Stimulated activated CD4-positive, alpha-beta T cell treated with anti-CD3 and anti-CD28 coated beads, Interleukin-2, amount 100 ng/mL, for 4 hours (primary cell): ENCODE measurements at regions not wholly inside any gene's neighbourhood (a gene's known extent, or its start where the extent isn't known, plus 50 kb on each side); places are given as distances from the start of the nearest gene placed in this dataset.

ENCODE experiments used
- DNase-seq: peaks from one replicate; pipeline ENCODE4 v3.0.0-alpha.2; 2020; ENCODE audit warnings: low read depth

DNA sequence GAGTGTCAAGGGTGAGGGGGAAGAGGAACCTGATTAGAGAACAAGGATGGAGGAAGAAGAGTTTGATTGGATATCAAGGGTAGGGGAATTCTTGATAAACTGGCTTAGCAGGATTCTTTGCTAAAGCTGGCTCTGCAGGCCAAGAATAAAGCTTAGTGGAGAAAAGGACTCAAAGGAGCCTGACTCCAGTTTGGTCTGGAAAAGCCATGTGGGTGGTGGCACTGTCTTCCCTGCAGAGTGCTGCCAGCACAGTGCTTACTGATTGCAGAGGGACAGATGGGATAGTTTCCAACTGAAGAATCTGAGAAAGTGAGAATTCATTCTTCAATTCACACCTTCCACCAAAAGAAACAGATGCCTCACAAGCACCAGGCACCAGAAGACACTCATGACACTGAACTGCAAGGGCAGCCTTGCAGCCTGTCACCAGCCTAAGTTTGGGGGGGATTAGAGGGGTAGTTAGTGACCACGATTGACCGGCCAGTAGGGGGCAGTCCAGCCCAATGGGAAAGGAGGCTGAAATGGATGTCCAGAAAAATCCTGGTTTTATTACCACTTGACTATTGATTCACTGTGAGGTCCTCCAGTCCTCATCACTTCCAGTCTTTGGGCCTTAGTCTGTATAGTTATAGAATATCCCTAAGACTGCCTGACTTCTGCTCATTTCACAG lies 334.5 kb downstream of the SMAD2 start:
- DNase-seq = no peak

DNA sequence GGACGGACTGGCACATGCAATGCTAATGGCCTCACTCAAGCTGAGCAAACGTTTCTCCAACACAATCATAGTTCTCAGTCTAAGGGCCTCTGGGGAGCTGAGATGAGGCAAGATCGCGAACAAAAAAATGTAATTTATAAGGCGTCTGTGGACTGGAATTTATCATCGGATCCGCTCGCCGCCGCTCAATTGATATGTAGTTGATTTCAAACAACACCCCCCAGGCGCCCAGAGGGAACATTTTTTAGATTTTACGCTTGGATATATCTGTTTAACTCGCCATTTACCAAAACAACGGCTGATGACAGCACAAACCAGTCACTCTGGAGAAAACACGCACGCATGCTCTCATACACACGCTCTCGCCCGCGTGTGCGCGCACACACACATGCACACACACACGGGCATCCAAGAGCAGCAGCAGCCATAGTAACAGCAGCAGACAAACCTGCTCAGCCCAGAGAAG lies 335.8 kb downstream of the SMAD2 start:
- DNase-seq = no peak

DNA sequence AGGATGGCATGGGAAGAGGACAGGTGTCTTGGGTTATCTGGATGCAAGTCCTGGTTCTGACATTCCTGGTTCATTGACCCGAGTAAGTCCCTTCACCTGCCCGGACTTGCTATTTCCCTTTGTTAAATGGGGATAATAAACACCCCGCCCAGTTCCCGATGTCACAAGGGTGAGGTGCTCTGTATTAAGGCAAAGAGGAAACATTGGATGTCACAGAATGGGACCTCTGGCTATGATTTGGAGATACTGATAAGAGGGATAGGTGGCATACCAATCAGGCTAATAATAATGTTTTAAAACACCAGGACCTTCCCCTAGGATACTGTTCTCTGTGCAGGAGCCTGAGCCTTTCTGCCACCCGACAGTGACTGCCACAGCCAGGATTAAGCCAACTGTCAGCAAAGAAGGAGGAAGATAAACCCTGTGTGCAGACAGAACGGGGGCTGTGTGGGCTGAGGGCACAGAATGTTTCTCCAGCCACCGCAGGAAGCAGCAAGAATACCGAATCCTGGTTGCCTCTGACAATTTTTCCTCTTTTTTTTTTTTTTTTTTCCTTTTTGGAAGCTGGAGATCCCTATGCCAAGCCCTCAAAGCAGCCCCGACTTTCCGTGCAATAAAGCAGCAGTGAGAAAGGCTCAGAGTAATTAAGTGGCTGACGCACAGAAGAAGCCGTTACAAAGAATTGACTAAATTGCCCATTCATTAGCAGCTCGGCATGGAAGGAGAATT lies 336.6 kb downstream of the SMAD2 start:
- DNase-seq = no peak

DNA sequence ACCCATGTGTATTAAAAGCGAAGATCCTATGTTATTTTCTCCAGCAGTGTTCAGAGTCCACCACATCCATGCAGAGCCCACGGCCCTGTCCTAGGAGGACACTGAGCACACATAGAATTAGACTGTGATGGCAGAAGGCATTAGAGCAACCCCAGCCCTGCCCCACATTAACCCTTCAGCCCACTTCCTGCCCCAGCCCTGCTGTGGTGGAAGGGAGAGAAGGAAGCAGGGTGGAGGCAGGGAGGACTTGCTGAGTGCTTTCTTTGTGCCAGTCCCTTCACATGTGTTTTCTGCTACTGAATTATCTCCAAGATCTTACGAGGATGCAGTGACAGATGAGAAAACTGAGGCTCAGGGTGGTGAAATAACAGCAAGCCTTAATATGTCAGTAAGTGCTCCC lies 339.0 kb downstream of the SMAD2 start:
- no peak for DNase-seq

DNA sequence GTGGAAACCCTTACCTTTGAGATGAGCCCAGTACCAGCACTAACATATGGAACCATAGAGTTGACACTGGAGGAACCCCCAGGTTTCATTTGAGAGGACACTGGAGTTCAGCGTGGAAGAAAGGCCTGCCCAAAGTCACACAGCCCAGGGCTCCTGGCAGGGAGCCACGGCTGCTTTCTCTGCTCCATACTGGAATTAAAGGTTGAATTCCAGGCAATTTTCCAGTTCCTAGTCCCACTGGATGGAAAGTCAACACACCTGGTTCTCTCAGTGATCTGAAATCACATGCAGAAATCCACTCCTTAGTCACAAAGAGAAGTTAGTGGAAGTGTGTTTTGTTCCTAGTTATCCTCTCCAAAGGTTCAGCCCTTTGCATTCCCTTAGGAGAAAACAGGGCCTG lies 336.1 kb upstream of the SKOR2 start:
- no peak for DNase-seq

DNA sequence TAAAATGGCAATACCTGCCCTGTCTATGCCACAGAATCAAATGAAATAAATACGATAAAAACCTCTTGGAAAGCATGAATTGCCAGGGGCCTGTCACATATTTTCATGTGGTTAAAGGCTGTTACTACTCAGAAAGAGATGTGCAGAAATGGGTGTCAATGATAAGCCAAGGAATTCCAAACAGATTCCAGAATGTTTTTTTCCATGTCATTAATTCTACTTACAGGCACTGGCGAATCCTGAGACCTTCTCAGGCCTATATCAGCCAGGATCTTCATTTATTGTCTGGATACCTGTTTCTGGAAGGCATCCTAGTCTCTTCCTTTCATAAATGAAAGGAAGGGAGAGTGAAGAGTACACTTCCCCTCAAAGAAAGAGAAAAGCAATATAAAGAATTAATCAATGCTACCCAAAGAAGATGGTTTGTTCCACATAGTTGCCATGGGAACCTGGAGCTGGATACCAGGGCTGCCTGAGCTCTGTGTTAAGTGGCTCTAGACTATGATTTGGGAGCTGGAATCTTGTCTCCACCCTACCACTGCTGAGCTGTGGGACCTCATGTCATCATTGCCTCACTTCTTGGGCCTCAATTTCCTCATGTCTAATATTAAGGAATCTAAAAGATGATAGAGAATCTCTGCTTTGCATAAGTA lies 335.1 kb upstream of the SKOR2 start:
- no peak for DNase-seq

DNA sequence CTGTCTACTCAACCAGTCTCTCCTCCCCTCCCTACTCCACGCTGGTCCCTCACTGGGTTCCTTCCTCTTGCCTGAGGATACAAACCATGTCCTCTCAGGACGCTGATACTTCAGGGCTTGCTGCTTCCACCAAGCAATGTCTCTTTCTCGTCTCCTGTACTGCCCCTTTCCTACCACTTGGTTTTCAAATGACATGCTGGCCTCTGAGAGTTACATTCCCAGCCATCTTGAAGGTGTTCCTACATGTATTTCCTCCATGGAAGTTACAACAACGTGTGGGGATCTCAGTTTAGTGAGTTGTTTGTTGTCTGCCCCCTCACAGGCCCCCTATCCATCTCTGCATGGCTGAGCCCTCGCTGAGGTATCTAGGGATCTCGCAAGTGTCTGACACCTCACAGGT lies 334.5 kb upstream of the SKOR2 start:
- DNase-seq = no peak

DNA sequence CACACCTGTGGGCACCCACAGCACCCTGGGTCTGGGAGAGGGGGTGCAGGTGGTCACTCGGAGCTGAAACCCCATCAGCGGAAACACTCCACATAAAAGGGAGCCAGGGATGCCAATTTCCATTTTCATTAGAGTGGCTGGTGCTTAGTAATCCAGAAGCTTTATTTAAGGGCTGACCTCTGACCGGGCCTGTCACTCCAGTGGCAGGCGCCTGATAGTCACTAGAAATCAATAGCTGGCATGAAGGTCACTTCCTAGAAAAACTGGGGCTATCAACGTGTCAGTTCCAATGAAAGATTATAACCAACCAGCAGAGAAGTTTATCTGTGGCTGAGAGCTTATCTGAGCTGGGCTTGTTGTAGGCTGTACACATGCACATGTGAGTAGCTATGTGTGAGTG lies 333.7 kb upstream of the SKOR2 start:
- DNase-seq = no peak

DNA sequence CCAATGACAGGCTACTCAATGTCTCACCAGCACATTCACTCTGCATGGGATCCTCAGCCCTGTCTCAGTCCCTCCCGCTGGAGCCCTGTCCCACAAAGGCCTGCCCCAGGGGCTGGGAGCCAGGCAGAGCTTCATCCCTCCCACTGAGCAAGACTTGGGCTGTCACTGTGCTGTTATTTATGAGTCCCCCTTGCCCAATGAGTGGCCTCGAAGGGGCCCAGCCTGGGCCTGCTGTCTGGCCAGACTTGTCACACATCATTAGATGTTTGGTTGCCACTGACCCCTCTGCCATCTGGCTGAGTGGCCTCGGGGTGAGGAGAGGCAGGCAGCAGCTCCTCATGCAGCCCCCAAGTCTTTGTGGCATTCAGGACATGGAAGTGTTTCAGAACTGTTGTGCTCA lies 330.6 kb upstream of the SKOR2 start:
- no peak for DNase-seq

DNA sequence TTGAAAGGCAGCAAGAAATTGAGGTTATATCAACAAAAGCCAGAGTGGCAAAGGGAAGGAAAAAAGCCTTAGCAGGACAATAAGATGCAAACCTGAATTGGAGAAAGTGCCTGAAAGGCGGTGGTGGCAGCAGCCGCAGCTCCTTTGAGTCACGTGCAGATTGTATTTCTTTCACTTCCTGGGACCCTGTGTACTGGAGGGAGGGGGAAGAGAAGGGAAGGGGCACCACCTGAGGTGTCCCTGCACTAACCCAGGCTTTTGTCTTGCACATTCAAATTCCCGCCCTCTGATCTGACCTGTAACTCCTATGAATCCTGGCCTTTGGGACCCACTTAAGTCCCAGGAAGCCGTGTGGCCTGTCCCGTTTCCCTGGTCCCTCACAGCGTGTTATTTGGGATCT lies 326.1 kb upstream of the SKOR2 start:
- DNase-seq = no peak

DNA sequence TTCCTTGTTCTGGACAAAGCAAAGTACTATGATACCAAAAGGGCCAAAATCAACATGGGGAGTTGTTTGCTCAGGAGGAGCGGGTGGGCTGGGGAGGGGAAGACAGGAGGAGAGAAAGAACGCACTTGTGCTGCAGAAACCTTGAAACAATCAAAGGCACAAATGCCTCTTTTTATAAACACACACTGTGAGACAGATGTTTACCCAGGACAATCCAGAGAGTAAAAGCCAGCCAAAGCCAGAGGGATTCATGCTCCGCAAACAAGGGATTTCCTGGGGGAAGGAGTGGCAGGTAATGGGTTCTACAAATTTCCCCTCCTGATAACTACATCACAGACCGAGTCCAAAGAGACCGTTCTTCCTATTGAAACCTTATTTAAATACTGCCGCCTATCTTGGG lies 323.5 kb upstream of the SKOR2 start:
- DNase-seq = no peak

DNA sequence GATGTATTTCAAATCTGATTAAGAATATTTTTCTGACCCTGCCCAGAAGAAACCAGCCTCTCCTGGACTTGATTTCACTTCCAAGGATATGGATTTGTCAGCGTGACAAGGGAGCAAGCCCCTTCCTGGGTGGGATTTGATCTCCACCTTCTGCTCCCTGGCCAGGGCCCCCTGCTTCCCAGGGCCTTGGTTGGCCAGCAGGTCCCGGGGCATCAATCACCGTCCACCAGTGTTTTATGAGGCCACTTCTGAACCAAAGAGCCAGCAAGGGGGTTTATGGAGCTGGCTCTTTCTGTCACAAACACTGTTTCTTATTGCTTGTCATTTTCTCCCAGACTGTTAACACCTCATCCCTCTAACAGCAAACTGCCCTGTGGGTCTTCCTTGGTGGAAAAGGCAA lies 320.5 kb upstream of the SKOR2 start:
- no peak for DNase-seq

DNA sequence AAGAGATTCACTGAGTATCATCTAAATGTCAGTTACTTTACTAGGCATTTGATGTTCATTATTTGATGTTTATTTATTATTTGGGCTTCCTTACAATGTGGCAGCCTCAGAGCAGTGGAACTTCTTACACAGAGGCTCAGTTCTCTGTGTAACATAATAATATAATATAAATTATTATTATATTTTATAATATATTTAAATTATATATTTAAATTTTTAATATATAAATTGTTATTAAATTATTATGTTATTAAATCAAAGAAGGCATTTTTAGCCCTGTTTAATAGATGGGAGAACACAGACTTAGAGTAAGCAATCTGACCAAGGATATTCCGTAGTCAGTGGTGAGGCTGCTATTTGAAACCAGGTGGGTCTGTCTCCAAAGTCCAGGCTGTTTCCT lies 315.3 kb upstream of the SKOR2 start:
- no peak for DNase-seq

DNA sequence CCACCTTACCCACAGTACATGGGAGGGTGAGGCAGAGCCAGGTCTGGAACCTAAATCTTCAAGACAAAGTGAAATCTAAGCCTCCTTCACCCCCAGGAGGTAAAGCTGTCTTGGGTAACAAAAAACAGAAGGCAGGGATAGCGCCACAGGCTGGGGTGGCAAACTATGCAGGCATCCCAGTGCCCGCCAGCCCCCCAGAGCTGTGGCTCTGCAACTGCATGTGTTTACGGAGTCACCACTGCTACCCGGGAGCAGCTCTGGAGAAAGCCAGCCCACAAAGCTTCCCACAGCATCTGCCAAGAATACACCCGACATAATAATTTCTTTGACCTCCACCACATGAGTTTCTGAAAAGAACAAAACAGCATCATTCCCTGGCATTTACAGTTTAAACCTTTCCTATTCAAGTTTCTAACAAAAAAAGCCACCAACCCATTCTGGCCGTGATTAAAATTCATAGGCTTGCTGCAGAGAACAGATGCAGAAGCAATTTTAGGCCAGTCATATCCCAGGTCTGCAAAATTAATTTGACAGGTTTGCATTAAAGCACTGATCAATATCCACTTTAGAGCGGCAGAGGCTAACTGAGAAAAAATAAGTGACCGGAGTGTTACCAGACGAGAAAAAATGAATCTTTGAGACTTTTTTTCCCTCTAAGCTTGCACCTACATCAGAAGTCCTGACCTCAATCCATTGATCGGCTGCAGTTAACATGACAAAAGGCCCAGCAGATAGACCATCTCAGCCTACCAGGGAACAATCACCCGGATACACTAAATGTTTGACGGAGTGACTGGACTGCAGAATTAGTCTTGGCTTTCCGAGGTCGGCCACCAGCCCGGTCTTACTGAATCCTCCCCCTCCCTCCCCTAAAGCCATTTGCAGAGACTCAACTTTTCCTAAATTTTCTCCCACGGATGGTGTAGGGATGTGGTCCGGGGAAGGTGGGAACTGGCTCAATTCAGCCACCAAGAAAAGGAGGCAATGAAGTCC lies 309.6 kb upstream of the SKOR2 start:
- DNase-seq = no peak

DNA sequence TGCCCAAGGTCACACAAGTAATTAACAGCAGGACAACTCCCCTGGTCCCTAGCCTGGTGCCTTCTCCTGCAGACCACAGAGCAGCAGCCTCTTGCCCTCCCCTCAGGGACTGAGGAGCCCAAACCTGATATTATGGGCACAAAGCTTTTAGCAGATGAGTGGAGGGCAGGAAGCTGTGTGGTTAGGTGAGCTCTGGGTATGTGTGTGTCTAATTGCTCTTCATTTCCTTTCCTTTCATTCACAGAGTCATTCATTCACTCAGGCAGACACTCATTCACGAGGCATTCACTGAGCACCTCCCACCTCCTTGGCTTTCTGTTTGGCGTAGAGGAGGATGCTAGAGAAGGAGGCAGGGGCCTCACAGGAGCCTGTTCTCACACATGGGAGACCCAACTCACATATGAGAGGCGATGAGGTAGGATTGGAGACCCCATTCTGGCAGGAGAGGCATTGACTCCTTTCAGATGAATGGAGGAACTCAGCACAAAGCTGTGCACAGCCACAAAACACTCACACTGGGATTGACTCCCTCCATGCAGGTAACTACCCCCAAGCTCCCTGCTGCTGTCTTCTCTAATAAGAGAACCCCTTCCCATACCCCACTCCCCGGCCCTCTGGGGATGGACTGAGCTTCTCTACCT lies 306.8 kb upstream of the SKOR2 start:
- no peak for DNase-seq

DNA sequence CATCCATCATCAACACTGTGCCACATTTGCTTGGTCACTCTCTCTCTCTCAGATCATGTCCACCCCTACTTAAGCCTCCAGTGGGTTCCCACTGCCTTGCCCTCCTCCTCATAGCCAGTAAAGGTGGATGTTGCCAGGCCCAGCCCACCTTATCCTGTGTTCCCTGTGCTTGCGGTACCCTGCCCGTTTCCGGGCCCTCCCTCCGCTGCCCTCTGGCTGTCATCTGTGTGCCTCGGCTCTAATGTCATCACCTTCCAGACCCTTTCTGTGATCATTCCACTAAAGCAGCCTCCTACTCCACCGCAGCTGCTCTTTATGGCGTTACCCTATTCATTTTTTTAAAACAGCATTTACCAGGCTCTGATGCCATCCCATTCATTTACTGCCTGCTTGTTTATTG lies 305.7 kb upstream of the SKOR2 start:
- no peak for DNase-seq

DNA sequence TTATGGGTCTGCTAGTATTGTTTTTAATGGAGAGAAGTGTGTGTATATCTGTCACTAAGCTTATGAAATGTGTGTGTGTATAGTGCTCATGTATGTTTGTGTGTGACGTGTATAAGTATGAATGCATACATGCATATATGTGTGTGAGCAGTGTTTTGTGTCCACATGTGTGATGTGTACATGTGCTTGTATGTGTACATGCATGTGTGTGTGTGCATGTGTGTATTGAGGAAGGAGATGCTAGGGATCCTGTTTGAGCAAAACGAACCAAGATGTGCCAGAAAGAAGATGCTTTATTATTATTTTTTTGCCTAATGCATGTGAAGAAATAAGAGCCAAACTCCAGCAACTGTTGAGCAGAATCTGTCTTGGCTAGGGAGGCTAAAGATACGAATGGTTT lies 301.3 kb upstream of the SKOR2 start:
- DNase-seq = no peak

DNA sequence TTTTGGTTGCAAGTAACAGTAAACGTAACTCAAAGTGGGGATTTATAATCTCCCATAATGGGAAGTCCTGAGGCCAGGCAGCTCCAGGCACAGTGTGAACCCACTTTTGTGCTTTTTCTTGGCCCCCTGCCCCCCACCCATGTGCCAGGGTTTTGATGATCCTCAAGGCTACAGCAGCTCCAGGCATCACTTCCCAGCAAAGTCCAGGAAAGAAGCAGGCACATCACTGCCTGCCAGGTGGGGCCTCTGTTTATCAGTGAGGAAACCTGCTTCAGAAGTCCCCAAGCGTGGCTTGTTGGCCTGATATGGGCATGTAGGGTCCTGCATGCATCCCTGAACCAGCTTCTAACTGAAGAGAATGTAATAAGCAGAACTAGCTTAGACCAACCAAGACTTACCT lies 299.2 kb upstream of the SKOR2 start:
- no peak for DNase-seq

DNA sequence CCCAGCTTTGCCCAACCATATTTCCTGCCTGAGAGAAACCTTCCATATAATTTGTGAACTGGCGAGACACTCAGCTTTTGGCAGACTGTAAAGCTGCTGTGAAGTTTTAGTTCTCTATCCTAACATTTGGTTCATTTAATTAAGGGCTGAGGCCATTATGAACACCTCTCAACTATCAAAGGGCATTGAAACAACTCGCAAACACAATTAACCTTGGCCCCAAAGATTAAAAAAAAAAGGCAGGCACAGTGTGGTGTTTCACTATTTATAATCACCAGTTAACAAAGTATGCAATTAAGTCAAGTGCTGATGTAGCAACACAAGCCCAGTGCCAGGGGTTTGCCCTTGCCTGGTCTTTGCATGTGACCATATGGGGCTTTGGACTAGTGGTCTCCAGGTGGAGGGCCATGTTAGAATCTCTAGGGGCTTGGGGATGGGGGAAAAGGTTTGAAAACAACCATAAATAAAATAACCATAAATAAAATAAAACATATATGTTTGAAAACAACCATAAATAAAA lies 297.6 kb upstream of the SKOR2 start:
- no peak for DNase-seq

DNA sequence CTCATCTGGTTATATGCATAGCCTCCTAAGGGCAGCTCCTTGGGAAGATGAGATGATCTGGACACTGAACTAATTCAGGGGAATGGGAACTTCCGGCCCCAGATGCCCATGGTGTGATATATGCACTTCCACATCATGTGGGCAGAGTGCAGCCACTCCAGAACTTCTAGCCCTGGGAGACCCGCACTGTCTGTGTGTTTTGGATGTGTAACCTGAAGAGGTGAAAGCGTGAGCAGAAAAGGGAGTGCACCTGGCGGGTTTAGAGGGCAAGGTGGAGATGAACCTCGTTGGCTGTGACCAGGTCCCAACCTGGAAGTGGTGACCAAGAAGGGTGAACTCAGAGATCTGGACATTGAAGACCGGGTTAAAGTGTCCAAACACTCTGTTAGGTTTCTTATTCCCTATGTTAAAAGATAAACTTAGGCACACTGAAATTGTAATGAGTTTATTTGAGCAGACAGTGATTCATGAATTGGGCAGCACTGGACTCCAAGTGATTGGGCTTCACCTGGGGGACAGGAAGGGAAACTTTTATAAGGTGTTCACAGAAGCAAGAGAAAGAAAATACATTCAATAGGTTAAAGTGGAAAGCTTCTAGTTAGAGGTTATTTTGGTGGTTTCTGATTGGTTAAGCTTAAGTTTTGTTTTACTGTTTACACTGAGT lies 296.2 kb upstream of the SKOR2 start:
- DNase-seq = no peak

DNA sequence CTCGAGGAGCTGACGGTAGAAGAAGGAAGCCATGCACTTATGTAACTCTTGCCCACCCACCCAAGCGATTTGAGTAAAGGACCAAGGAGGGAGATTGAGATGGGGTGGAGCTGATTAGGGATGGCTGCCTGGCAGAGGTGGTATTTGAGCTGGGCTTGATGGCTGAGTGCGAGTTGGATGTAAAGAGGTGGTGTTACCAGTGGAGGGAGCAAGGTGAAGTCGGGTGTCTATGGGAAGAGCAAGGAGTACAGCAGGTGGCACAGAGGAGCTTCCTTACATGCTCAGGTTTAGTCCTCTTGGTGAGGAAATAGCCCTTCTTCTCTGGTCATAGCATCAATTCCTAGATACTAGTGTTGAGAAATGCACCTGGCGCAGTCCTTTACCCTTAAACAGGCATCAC lies 294.2 kb upstream of the SKOR2 start:
- DNase-seq = no peak
